ENCODE measurements at regions not wholly inside any gene's neighbourhood (a gene's known extent, or its start where the extent isn't known, plus 50 kb on each side); places are given as distances from the start of the nearest gene placed in this dataset.
"Not testable (repeated sequence)": the region's sequence is repeated elsewhere in the genome, so short reads cannot be mapped to it uniquely, and the experiment has no call there.

DNA sequence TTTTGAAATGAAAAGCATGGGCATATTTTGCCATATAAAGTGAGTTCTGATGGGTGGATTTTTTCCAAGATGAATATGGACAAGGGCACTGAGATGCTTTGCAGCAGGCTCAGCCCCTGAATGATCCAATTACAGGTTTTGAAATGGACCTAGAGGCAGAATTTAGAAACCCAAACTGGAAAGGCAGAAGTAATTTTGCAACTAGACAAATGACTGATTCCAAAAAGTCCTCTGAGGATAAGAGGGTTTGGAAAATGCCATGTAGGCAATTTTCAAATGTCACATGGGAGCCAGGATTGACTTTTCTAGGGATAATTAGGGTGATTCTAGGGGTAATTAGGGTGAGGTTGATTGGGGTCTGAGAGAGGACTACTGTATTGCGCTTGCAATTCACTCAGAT is 148.9 kb upstream of the ZNF648 start:
- ATAC-seq (no peak), DNase-seq (no peak)
- intact Hi-C loops (cut with DNase I): no loop called here

DNA sequence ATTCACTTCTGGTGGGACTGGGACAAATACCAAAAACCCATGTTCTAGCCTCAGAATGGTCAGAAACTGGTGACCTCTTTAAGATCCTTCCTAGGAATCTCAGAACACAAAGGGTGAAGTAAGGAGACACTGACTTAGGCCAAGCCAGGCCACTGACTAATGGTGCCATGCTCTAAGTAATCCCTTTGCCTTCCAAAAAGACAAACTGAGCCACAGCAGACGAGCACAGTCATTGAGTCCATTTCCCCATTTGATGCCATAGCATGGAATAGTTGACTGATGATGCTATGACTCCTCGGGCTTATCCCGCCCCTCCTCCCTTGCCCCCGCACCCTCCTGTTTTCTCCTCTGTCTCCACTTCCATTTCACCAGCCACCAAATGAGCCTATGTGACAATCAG is 145.8 kb upstream of the ZNF648 start:
- DNase-seq (no peak), ATAC-seq (peak in 1 of 2 donors; percentile 9)
- intact Hi-C loops (cut with DNase I): no loop called here

DNA sequence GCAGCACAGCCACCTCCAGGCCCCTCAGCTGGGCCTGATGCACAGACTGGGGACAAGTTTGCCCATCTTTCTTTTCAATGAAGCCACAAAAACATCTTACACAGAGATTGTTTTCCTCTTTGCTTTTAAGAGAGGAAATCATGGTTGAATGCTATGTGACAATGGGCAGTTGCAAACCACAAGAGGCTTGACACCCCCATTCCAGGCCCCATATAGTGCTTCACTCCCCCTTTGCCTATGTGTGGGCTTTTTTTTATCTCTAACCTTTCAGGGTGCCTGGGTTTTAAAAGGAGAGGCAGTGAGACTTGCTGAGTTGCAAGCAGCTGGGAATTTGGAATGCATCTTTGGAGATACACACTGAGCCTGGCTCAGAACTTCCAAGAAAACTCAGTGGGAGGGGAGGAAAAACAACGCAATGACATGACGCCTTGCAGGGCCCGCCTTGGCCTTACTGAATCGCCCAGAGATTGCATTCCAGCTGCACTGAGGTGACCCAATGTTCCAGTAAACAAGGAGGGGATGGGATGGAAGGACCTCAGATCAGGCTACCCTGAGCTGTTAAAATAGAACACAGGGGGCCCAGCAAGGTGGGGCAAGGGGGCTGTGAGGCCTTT is 145.2 kb upstream of the ZNF648 start:
- DNase-seq (peak; percentile 52), ATAC-seq (peak; percentile 91 to 93)
- intact Hi-C loops (cut with DNase I): no loop called here

DNA sequence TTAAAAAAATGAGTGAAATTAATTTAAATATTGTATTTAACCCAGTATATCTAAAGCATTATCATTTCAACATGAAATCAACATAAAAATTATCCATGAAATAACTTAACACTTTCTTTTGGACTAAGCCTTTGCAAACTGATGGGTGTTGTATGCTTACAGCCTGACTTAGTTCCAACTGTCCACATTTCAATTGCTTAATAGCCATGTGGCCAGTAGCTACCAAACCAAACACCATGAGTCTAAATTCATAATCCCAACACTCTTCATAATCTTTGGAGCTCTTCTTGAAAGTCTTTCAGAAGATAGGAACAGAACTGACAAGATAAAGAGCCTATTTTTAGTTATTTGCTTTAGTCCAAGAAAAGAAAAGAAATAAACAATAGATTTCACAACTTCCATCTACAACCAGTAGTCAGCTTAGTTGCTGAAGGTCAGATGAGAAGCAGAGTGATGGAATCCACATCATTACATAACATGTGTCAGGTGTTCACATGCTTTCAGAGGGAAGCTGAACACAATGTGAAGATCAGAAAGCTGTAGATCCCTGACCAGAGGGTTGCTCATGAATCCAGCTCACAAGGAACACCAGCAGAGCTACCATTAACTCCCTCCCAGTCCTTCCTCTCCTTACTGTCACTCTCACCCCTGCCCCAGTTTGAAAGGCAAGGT is 144.0 kb upstream of the ZNF648 start:
- intact Hi-C loops (cut with DNase I): no loop called here
- ATAC-seq (peak in 1 of 2 donors; percentile 20), DNase-seq (no peak)

DNA sequence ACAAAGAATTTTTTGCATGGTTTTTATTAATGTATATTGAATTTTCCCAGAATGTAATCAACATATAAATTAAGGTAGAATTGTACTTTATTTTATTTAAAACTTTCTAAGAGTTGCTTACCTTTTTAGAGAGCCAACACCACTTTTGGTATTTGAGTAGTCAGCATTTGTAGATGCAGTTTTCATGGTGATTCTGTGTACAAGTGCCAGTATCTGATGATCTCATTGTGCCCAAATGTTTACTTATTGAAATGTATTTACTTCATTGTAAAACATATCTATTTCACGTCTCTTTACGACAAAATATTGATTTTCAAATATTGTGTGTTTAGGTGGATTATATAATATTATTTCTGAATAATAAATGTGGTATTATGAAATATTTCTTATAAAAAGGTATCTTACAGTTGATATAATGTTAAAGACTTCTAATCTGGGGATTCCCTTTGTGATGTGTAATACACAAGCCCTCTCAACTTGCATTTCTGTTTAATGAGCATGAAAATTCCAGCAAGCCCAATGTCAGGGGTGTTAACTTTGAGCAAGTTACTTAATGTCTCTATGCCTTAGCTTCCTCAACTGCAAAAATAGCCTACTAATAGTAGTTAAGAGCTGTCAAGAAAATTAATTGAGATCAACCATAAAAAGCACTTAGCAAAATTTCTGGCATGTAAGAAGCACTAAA is 141.8 kb upstream of the ZNF648 start:
- intact Hi-C loops (cut with DNase I): no loop called here
- ATAC-seq (no peak), DNase-seq (no peak)

DNA sequence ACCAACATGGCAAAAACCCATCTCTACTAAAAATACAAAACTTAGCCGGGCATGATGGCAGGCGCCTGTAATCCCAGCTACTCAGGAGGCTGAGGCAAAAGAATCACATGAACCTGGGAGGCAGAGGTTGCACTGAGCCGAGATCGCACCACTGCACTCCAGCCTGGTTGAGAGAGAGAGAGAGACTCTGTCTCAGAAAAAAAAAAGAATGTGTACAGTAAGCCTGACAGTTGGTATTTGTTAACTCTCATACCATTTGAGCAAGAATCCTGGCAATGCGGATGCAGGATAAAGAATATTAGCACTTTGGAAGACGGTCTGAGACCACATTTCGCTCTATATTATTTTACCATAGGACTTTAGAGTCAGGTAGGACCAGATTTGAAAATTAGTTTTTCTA is 140.0 kb upstream of the ZNF648 start:
- intact Hi-C loops (cut with DNase I); ATAC-seq: not testable (repeated sequence)

DNA sequence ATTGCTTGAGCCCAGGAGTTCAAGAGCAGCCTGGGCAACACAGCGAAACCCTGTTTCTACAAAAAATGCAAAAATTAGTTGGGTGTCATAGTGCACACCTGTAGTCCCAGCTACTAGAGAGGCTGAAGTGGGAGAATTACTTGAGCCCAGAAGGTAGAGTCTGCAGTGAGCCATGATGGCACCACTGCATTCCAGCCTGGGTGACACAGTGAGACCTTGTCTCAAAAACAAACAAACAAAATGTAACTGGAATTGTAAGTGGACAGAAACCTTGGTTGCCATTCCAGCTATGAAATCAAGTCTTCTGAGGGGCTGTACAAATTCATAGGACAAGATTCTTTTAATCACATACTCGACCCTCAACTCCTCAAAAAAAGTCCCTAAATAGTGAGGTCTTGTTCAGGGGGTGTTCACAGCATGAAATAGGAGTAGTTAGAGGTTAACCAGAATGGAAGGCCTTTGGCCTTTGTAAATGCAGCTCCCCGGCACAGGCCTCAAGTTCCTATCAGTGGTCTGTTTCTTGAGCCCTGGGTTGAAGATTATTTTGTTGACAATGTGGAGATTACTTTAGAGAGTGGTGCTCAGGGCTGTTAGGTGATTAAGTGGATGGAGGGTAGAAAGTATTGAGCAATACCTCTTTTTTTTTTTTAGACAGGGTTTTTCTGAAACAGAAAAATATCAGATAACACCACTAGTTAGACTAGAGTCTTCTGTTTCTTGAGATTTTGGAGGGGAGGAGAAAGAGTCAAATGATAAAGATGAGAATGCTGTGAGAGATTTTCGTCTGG is 138.7 kb upstream of the ZNF648 start:
- ATAC-seq (peak in 1 of 2 donors; percentile 49), DNase-seq (no peak)
- intact Hi-C loops (cut with DNase I): no loop called here

More for the DNA sequence above, 140.0 kb upstream of the ZNF648 start:
- DNase-seq: not testable (repeated sequence)

DNA sequence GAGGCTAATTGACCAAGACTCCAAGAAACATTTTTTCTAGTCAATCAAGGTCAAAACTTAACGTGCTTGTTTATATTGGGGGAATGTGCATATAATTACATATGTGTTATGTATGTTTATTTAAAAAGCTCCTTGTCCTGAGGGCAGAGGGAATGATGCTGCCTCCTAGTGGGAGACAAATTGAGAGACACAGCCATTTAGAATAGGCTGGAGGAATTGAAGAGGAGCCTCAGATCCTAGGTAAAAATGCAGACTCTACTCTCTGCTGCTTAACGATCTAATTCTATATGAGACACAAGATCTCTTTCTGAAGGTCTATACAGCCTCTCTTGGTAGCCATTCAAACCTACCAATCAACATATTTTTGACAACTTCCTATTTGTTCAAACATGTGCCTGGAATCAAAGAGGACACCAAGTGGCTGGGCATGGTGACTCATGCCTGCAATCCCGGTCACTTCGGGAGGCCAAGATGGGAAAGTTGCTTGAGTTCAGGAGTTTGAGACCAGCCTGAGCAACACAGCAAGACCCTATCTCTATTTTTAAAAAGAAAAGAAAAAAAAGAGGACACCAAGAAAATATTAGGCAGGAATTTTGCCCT is 136.6 kb upstream of the ZNF648 start:
- DNase-seq: no peak
- intact Hi-C loops (cut with DNase I): no loop called here
- ATAC-seq: no peak

DNA sequence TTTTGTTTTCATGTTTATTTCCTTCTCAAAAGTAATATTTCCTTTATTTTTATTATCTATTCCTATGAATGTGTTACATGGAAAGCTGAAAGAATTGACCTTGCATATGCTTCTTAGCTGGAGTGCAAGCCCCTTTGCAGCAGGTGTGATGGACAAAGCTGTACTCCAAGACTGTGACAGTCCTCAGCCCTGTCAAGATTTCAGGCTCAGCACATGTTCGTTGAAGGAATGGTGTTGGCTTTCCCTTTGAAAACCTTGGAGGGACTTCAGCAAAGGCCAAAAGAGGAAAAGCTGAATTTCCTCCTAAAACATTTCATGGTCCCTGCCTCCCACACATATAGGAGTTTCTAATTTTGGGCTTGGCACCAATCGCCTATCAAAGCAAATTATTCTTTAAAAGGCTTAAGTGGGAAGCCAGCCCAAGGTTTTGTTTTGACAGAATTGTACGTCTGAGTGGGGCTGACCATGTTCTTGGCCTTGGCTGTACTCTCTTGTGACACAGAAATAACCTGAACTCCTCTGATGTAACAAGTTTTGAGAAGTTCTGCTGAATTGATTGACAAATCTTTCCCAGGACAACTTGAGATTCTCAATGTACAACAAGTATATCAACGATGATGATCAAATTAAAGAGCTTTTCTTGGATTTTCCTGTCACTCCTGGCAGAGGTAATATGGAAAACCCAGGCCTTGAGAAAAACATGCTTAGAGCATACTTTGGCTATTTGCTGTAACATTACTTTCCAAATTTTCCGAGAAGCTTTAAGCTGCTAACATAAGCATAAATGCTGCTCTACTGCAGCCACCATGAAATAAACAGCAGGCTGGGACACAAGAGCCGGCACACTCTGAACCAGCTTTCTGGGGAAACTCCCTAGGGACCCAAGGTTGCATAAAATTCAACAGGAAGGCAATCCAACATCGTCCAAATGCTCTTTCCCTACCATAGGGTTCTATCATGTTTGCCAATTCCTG is 135.7 kb upstream of the ZNF648 start:
- DNase-seq (no peak), ATAC-seq (peak in 1 of 2 donors; percentile 80)
- intact Hi-C loops (cut with DNase I): no loop called here

DNA sequence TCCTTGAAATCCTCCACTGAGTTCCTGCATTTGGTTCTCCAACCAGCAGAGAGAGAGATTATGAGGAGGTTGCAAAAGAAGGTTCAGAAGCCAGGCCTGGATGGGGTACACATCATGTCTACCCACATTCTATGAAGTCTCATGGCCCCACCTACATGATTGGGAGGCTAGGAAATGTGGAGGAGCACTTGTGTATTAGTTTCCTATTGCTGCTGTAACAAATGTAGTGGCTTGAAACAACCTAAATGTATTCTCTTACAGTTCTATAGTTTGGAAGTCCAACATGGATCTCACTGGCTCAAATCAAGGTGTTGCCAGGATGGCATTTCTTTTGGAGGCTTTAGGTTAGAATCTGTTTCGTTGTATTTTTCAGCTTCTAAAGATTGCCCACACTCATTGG is 134.2 kb upstream of the ZNF648 start:
- no peak for ATAC-seq
- intact Hi-C loops (cut with DNase I): no loop called here
- no peak for DNase-seq

DNA sequence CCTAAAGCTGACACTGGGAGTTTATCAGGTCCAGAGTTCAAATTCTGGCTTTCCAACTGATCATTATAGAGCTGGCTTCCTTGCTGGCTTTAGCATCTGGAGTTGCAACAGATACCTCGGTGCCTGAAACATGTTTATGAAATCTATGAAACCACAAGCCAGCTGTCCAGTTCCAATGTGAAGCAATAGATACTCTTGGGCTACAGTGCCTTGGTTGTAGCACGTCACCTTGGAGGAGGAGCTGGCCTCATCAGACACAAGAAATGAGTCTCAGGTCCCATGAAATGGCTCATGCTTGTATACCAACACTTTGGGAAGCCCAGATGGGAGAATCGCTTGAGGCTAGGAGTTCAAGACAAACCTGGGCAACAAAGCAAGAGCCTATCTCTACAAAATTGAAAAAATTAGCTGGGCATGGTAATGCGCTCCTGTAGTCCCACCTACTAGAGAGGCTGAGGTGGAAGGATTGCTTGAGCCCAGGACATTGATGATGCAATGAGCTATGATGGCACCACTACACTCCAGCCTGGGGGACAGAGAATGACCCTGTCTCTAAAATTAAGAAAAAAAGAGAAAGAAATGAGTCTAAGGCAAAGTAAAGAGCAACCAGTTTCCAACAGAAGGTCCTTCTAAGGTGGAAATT is 132.5 kb upstream of the ZNF648 start:
- peak; percentile 39 to 62 for ATAC-seq
- peak; percentile 40 for DNase-seq
- intact Hi-C loops (cut with DNase I): no loop called here

DNA sequence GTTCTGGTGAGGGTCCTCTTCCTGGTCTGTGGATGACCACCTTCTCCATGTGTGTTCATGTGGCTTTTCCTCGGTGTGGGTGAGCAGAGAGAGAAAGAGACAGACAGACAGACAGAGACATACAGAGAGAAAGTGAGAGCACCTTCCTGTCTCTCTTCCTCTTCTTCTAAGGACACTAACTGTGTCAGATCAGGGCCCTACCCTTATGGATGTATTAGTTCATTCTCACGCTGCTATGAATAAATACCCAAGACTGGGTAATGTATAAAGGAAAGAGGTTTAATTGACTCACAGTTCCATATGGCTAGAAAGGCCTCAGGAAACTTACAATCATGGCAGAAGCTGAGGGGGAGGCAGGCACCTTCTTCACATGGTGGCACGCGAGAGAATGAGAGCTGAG is 131.5 kb upstream of the ZNF648 start:
- intact Hi-C loops (cut with DNase I): no loop called here
- no peak for ATAC-seq
- no peak for DNase-seq

DNA sequence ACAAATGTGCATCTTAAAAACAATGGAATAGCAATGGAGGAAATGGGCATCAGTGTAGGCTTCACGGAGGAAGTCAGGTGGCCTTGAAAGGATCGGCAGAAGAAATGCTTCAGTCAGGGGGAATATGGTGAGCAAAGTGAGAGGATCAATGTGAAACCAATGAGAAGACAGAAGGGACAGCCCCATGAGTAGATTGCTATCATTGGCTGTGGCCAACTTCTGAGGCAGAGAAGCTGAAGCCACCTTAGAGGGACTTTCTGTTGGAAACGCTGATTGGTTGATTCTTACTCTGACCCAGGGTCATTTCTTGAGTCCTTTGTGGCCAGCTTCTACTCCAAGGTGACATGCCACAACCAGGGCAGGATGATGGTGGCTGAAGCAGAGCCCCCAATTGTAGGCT is 130.7 kb upstream of the ZNF648 start:
- intact Hi-C loops (cut with DNase I): no loop called here
- DNase-seq (no peak), ATAC-seq (no peak)

DNA sequence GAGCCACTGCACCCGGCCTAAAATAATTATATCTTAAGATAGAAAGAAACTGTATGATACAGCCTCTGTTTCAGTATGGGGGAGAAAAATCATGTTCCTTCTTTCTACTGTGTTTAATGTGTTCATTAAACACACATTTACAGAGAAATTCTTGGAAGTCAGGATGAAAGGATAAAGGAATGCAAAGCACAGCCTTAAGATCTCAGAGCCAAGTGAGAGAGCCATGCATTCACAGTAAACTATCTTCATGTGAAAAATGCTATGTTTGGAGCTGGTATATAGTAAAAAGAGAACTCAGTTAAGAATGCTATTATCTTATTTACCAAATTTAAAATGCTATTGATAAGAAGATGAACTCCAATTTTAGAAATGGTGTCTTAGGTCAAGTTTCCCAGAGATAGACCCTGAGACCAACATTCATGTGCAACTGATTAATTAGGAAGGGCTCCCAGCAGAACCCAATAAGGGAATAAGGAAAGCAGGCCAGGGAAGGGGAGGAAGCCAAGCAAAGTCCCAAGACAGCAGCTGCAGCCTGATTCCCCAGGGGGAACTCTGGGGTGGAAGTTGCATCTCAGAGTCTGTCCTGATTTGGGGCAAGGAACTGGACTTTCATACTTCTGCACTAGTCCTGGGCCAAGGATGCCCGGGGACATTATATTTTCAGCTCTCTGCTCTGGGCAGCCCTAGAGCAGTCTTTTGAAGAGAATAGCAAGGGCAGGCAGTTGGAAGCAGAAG is 130.0 kb upstream of the ZNF648 start:
- ATAC-seq (no peak), DNase-seq (no peak)
- intact Hi-C loops (cut with DNase I): no loop called here

DNA sequence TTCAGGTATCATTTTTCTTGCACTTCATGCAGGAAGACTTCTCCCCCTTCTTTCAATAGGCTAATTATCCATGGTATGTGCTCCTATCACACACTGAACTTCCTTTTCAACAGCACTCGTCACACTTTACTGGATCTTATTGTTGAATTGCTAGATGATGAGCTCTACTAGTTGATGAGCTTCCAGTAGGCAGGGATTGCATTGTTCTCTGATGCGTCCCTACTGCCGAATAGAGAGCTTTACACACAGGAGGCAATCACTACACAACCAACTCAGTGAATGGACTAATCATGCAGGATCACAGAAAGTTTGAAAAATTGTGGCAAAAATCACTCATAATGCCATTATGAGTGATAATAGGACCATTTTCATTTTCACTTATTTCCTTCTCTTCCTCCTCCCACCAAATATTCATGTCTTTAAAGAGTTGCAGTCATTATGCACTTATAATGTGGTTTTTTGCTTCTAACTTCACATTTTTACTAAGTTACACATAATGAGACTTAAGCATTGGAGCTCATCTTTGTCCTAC is 128.1 kb upstream of the ZNF648 start:
- ATAC-seq (no peak), DNase-seq (no peak)
- intact Hi-C loops (cut with DNase I): no loop called here

DNA sequence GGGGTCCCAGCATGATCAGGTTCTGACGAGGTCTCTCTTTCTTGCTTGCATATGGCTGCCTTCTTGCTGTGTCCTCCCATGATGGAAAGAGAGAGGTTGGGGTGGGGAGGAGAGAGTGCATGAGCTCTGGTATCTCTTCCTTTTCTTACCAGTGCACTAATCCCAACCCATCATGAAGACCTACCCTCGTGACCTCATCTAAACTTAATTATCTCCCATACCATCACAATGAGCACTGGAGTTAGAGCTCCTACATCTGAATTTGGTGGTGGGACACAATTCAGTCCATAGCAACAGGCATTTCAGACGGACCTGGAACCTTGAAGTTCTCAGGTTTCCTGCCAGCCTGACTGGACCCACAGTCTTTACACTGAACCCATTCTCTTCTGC is 125.2 kb upstream of the ZNF648 start:
- intact Hi-C loops (cut with DNase I): no loop called here

More for the DNA sequence above, 125.2 kb upstream of the ZNF648 start:
- ATAC-seq: no peak
- DNase-seq: no peak

Data from left cardiac atrium (tissue), 4 donors.